GM18858 (cell line): ENCODE measurements at regions not wholly inside any gene's neighbourhood (a gene's known extent, or its start where the extent isn't known, plus 50 kb on each side); places are given as distances from the start of the nearest gene placed in this dataset.

Source experiments
- ATAC-seq: cut with Tn5 transposase; IDR thresholded peaks from one replicate; pipeline ENCODE4 v1.9.1; 2021; ENCODE audit not compliant: unreplicated experiment

- ATAC-seq: no peak
These were observed 431.5 kb downstream of the HACE1 start for GRCh38 chr6:104428184-104428583.

- no peak for ATAC-seq
These were observed 436.0 kb downstream of the HACE1 start for GRCh38 chr6:104423691-104424090.

GRCh38 chr6:104421650-104422049 is 438.1 kb downstream of the HACE1 start:
- no peak for ATAC-seq

- no peak for ATAC-seq
These were observed 440.9 kb downstream of the HACE1 start for GRCh38 chr6:104418839-104419238.

- ATAC-seq: no peak
These were observed 441.6 kb downstream of the HACE1 start for GRCh38 chr6:104418125-104418524.

- ATAC-seq: no peak
These were observed 445.0 kb downstream of the HACE1 start for GRCh38 chr6:104414723-104415122.

GRCh38 chr6:104413767-104414166 is 446.0 kb downstream of the HACE1 start:
- no peak for ATAC-seq

GRCh38 chr6:104411302-104411701 is 448.4 kb downstream of the HACE1 start:
- no peak for ATAC-seq

GRCh38 chr6:104409913-104410312 is 449.8 kb downstream of the HACE1 start:
- no peak for ATAC-seq

- ATAC-seq: no peak
These were observed 451.8 kb downstream of the HACE1 start for GRCh38 chr6:104407957-104408356.

GRCh38 chr6:104404377-104404776 is 455.3 kb downstream of the HACE1 start:
- ATAC-seq: no peak

GRCh38 chr6:104402572-104402971 is 457.1 kb downstream of the HACE1 start:
- no peak for ATAC-seq

- no peak for ATAC-seq
These were observed 457.8 kb downstream of the HACE1 start for GRCh38 chr6:104401926-104402325.

- ATAC-seq: no peak
These were observed 458.9 kb downstream of the HACE1 start for GRCh38 chr6:104400844-104401243.

GRCh38 chr6:104396077-104396476 is 463.6 kb downstream of the HACE1 start:
- ATAC-seq: no peak

GRCh38 chr6:104381907-104382306 is 477.8 kb downstream of the HACE1 start:
- no peak for ATAC-seq

GRCh38 chr6:104365451-104366234 is 494.1 kb downstream of the HACE1 start:
- no peak for ATAC-seq

GRCh38 chr6:104357928-104358327 is 501.8 kb downstream of the HACE1 start:
- ATAC-seq: no peak

GRCh38 chr6:104356197-104356596 is 503.5 kb downstream of the HACE1 start:
- no peak for ATAC-seq

GRCh38 chr6:104349191-104349590 is 510.5 kb downstream of the HACE1 start:
- ATAC-seq: no peak

GRCh38 chr6:104344223-104344622 is 515.5 kb downstream of the HACE1 start:
- ATAC-seq: no peak

GRCh38 chr6:104332364-104332763 is 527.4 kb downstream of the HACE1 start:
- ATAC-seq: no peak
